SK-N-SH (cell line): ENCODE measurements at regions not wholly inside any gene's neighbourhood (a gene's known extent, or its start where the extent isn't known, plus 50 kb on each side); places are given as distances from the start of the nearest gene placed in this dataset.

Experiments used
- CTCF ChIA-PET: fragments of 300-600, 350-600 bp; formaldehyde crosslinking; extraction: SDS; loops from one replicate; lab custom pipeline; 2021; lab: Yijun Ruan, JAX
- POLR2A ChIA-PET: fragments of 350-600 bp; sonication (Branson Sonifier 250); formaldehyde crosslinking; extraction: SDS; loops from one replicate; lab custom pipeline; 2020; ENCODE audit warnings: antibody characterized with exemption, inconsistent platforms; lab: Yijun Ruan, JAX
- DNase-seq: peaks from one replicate; pipeline ENCODE4 v3.0.0; 2012
- H2AFZ ChIP-seq: fragments of 200-600 bp; sonication (generic); 2 replicates; pipeline ENCODE4 v1.8.1; 2016; ENCODE audit warnings: antibody characterized with exemption, mild to moderate bottlenecking, low read depth
- H3F3A ChIP-seq: fragments of 200-600 bp; sonication (generic); replicated peaks from 2 replicates; pipeline ENCODE3; 2016; ENCODE audit warnings: antibody characterized with exemption, mild to moderate bottlenecking; ENCODE audit not compliant: insufficient read depth
- H3K27ac ChIP-seq, 2 experiments: fragments of 200-500 bp in 1 of 2; fragments of 200-600 bp in 1 of 2; sonication (Bioruptor generic) in 1 of 2; sonication (generic), shearing (Covaris generic) in 1 of 2; 2 replicates each; pipeline versions ENCODE4 v1.5.1 to v1.6.1; 2014 to 2016; ENCODE audit warnings: low read depth in 2 of 2, inconsistent platforms in 1 of 2, low read length in 1 of 2, mild to moderate bottlenecking in 1 of 2, mixed read lengths in 1 of 2
- H3K27me3 ChIP-seq: fragments of 200-600 bp; sonication (generic), shearing (Covaris generic); 2 replicates; pipeline ENCODE4 v1.6.1; 2016; ENCODE audit warnings: mixed run types; ENCODE audit not compliant: insufficient read depth
- H3K36me3 ChIP-seq, 2 experiments: fragments of 200-500 bp in 1 of 2; fragments of 200-600 bp in 1 of 2; sonication (Bioruptor generic) in 1 of 2; sonication (generic) in 1 of 2; replicated peaks in 1 of 2; 2 replicates each; pipeline versions ENCODE3 to v1.5.1; 2014 to 2016; ENCODE audit warnings: low read length in 1 of 2, mild to moderate bottlenecking in 1 of 2; ENCODE audit not compliant: insufficient read depth in 2 of 2, control insufficient read depth in 1 of 2
- H3K4me1 ChIP-seq, 2 experiments: fragments of 200-500 bp in 1 of 2; fragments of 200-600 bp in 1 of 2; sonication (Bioruptor generic) in 1 of 2; sonication (generic), shearing (Covaris generic) in 1 of 2; 2 replicates each; pipeline versions ENCODE4 v1.5.1 to v1.6.1; 2014 to 2016; ENCODE audit warnings: low read depth in 1 of 2, low read length in 1 of 2, mixed run types in 1 of 2; ENCODE audit not compliant: insufficient read depth in 2 of 2, control insufficient read depth in 1 of 2
- H3K4me2 ChIP-seq: fragments of 200-600 bp; sonication (generic), shearing (Covaris generic); 2 replicates; pipeline ENCODE4 v1.6.1; 2017; ENCODE audit warnings: mixed run types
- H3K4me3 ChIP-seq, 2 experiments: fragments of 200-500 bp in 1 of 2; fragments of 200-600 bp in 1 of 2; sonication (Bioruptor generic) in 1 of 2; sonication (generic), shearing (Covaris generic) in 1 of 2; 2 replicates each; pipeline versions ENCODE4 v1.5.1 to v1.8.1; 2014 to 2016; ENCODE audit warnings: low read depth in 2 of 2, inconsistent platforms in 1 of 2, low read length in 1 of 2, mild to moderate bottlenecking in 1 of 2, mixed read lengths in 1 of 2, moderate library complexity in 1 of 2
- H3K79me2 ChIP-seq: fragments of 200-600 bp; sonication (generic); 2 replicates; pipeline ENCODE4 v1.8.1; 2017; ENCODE audit warnings: mild to moderate bottlenecking; ENCODE audit not compliant: insufficient read depth
- H3K9ac ChIP-seq: fragments of 200-600 bp; sonication (generic); 2 replicates; pipeline ENCODE4 v1.6.1; 2017; ENCODE audit warnings: mixed run types
- H3K9me2 ChIP-seq: fragments of 200-600 bp; sonication (generic); 2 replicates; pipeline ENCODE4 v1.6.1; 2017; ENCODE audit warnings: mixed run types
- H3K9me3 ChIP-seq: fragments of 200-600 bp; sonication (generic); 2 replicates; pipeline ENCODE4 v1.6.1; 2017; ENCODE audit warnings: mixed run types, mild to moderate bottlenecking, moderate library complexity
- H4K20me1 ChIP-seq: fragments of 200-600 bp; sonication (generic); 2 replicates; pipeline ENCODE4 v1.6.1; 2017; ENCODE audit warnings: mild to moderate bottlenecking, mixed run types; ENCODE audit not compliant: insufficient read depth
- CHD2 ChIP-seq: fragments of 150-350 bp; IDR thresholded peaks from 2 replicates; pipeline ENCODE4 v1.6.1; 2018; ENCODE audit warnings: low read length; ENCODE audit not compliant: partially characterized antibody
- FOSL2 ChIP-seq: IDR thresholded peaks from 2 replicates; pipeline ENCODE4 v1.4.0; 2012; ENCODE audit warnings: low read depth, mild to moderate bottlenecking, moderate library complexity, borderline replicate concordance
- MXI1 ChIP-seq: IDR thresholded peaks from 2 replicates; pipeline ENCODE4 v1.6.1; 2012; ENCODE audit warnings: mild to moderate bottlenecking, low read depth, low read length, improper control_type of control experiment
- NFIC ChIP-seq: IDR thresholded peaks from 2 replicates; pipeline ENCODE4 v1.4.0; 2012; ENCODE audit warnings: borderline replicate concordance
- POLR2AphosphoS5 ChIP-seq: IDR thresholded peaks from 2 replicates; pipeline ENCODE4 v1.6.1; 2012; ENCODE audit warnings: low read depth, low read length
- RAD21 ChIP-seq: IDR thresholded peaks from 2 replicates; pipeline ENCODE4 v1.6.1; 2012; ENCODE audit warnings: mild to moderate bottlenecking, low read length
- RFX5 ChIP-seq: IDR thresholded peaks from 2 replicates; pipeline ENCODE4 v1.6.1; 2012; ENCODE audit warnings: mild to moderate bottlenecking, improper control_type of control experiment, low read length
- RXRA ChIP-seq: IDR thresholded peaks from 2 replicates; pipeline ENCODE4 v1.4.0; 2012; ENCODE audit warnings: low read depth, mild to moderate bottlenecking, borderline replicate concordance
- SIN3A ChIP-seq: IDR thresholded peaks from 2 replicates; pipeline ENCODE4 v1.6.1; 2012; ENCODE audit warnings: low read depth, mild to moderate bottlenecking, low read length, moderate library complexity, borderline replicate concordance
- TAF1 ChIP-seq: IDR thresholded peaks from 2 replicates; pipeline ENCODE4 v1.6.1; 2012; ENCODE audit warnings: low read depth, mild to moderate bottlenecking, low read length, moderate library complexity, borderline replicate concordance
- TCF12 ChIP-seq: IDR thresholded peaks from 2 replicates; pipeline ENCODE4 v1.4.0; 2012
- TEAD4 ChIP-seq: IDR thresholded peaks from 2 replicates; pipeline ENCODE4 v1.4.0; 2012; ENCODE audit warnings: mild to moderate bottlenecking, borderline replicate concordance; ENCODE audit not compliant: insufficient read depth
- WGBS: methylation state at CpG from one replicate; pipeline ENCODE4 v1.1.6; 2017; ENCODE audit warnings: low lambda C conversion rate; 5-methylcytosine and 5-hydroxymethylcytosine counted together
- TF ChIP-seq, protein P1 (sequence below): IDR thresholded peaks from 2 replicates; pipeline ENCODE4 v1.4.0; 2012; ENCODE audit warnings: low read depth
- TF ChIP-seq, protein P2 (sequence below): fragments of 150-350 bp; IDR thresholded peaks from 2 replicates; pipeline ENCODE4 v1.6.1; 2016; ENCODE audit warnings: mild to moderate bottlenecking, low read depth, low read length
- TF ChIP-seq, protein P3 (sequence below): fragments of 200-600 bp; sonication (generic); IDR thresholded peaks from 2 replicates; pipeline ENCODE4 v1.6.1; 2017; ENCODE audit warnings: antibody characterized with exemption, mild to moderate bottlenecking, moderate library complexity

DNA sequence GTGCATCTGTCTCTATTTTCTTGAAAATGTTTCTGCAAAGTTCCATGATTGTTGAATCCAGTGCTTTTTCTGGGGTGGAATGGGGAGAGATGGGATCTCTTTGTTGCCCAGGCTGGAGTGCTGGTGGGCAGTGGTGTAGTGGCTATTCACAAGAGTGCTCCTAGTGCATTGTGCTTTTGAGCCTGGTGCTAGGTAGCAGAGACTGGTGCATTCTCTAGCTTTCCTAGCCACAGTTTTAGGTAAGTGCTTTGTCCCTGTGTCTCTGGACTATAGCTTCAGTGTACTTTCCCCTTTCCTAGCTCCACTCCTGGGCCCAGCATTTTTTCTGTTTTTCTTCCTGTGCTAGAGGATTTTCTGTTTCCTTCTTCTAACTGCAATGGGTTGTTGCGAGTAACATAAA lies 825.6 kb downstream of the SLITRK6 start:
- H2AFZ ChIP-seq, result no peak overlapping the region
- no peaks in the 10 kb centered on the region for H3K9me2 ChIP-seq
- no peak for DNase-seq
- H3K27me3 ChIP-seq, result no peaks in the 10 kb centered on the region
- no peaks in the 10 kb centered on the region for H4K20me1 ChIP-seq
- WGBS, result 96% methylated on average over 1 of the region's 1 CpG
- CTCF ChIA-PET, result no interaction called here
- H3K9me3 ChIP-seq, result no peaks in the 10 kb centered on the region
- no peak overlapping the region for H3K4me3 ChIP-seq
- H3K79me2 ChIP-seq, result no peaks in the 10 kb centered on the region
- H3K4me1 ChIP-seq, result peaks cover 0 to 5% of the 10 kb centered on the region in 2 experiments; a peak in 2 of 4 replicates
- no peak for TF ChIP-seq NFIC
- TF ChIP-seq RAD21, result no peak
- TF ChIP-seq, protein P1, sequence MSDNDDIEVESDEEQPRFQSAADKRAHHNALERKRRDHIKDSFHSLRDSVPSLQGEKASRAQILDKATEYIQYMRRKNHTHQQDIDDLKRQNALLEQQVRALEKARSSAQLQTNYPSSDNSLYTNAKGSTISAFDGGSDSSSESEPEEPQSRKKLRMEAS, result no peak
- no peaks in the 10 kb centered on the region for H3F3A ChIP-seq
- no peaks in the 10 kb centered on the region for H3K36me3 ChIP-seq
- H3K4me2 ChIP-seq, result no peak overlapping the region
- H3K27ac ChIP-seq, result no peak overlapping the region
- POLR2A ChIA-PET, result no interaction called here
- H3K9ac ChIP-seq, result no peak overlapping the region

DNA sequence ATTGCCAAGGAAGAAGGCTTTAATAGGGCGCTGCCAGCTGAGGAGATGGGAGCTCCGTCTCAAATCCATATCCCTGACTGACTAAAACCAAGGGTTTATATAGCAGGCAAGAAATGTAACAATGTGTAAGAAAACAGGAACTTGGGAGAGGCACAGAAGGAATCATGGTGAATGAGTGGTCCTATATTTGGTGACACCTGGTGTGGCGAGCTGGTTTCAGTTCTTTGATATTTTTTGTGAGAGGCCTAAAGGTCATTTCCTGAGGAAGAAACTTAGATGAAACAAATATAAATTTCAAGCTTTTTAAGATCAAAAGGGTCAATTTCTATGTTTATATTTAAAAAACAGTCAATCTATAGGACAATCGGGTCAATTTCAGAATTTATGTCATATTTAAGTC lies 826.3 kb downstream of the SLITRK6 start:
- Histone ChIP-seq H4K20me1 (no peaks in the 10 kb centered on the region), H3K9me3 (no peaks in the 10 kb centered on the region), H3K79me2 (no peaks in the 10 kb centered on the region), H2AFZ (no peak overlapping the region), H3K9ac (no peak overlapping the region), H3K4me3 (no peak overlapping the region), H3K4me1 (no peaks in the 10 kb centered on the region), H3K4me2 (no peak overlapping the region), H3K9me2 (no peaks in the 10 kb centered on the region), H3K27me3 (no peaks in the 10 kb centered on the region), H3F3A (no peaks in the 10 kb centered on the region), H3K27ac (no peak overlapping the region), H3K36me3 (no peaks in the 10 kb centered on the region)
- POLR2A ChIA-PET, result no interaction called here
- 89% methylated on average over 4 of the region's 4 CpGs for WGBS
- TF ChIP-seq TEAD4 (no peak), FOSL2 (no peak), TAF1 (no peak), MXI1 (no peak), RFX5 (no peak), CHD2 (no peak), POLR2AphosphoS5 (no peak)
- TF ChIP-seq, protein P2, sequence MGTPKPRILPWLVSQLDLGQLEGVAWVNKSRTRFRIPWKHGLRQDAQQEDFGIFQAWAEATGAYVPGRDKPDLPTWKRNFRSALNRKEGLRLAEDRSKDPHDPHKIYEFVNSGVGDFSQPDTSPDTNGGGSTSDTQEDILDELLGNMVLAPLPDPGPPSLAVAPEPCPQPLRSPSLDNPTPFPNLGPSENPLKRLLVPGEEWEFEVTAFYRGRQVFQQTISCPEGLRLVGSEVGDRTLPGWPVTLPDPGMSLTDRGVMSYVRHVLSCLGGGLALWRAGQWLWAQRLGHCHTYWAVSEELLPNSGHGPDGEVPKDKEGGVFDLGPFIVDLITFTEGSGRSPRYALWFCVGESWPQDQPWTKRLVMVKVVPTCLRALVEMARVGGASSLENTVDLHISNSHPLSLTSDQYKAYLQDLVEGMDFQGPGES, result no peak
- CTCF ChIA-PET, result interaction anchor here (0.6 kb wide), 1 partner anchor 319 kb away, joined by 3 read pairs; no protein-coding TSS in a partner anchor
- no peak for DNase-seq

DNA sequence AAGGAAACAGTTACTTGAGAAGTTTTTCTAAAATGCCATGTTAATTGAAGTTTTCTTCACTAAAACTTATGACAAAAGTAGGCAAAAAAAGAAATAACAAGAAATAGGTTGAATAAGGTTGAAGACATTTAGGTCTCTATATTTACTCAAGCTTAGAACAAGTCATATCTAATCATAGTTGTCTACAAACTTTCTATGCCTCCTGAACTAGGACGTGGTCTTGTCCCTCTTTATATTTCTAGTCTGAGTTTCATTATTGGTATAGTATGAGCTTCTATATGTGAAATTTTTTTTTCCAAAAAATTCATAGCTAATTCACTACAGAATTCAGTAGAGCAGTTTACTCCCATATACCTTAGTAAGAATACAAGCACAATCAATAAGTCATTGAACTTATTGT lies 836.4 kb downstream of the SLITRK6 start:
- H4K20me1 ChIP-seq, result no peaks in the 10 kb centered on the region
- WGBS, result 63% methylated on average over 1 of the region's 1 CpG
- ChIA-PET CTCF (no interaction called here), POLR2A (no interaction called here)
- H3K27me3 ChIP-seq, result no peaks in the 10 kb centered on the region
- H3K9ac ChIP-seq, result no peak overlapping the region
- peaks cover 0 to 7% of the 10 kb centered on the region in 2 experiments; a peak in 2 of 4 replicates for H3K4me1 ChIP-seq
- no peaks in the 10 kb centered on the region for H3K9me3 ChIP-seq
- H2AFZ ChIP-seq, result no peak overlapping the region; the same call in 1 of the 2 replicates
- H3K9me2 ChIP-seq, result no peaks in the 10 kb centered on the region
- H3K4me2 ChIP-seq, result no peak overlapping the region
- DNase-seq, result no peak
- no peaks in the 10 kb centered on the region for H3K36me3 ChIP-seq
- no peaks in the 10 kb centered on the region for H3F3A ChIP-seq
- no peaks in the 10 kb centered on the region for H3K79me2 ChIP-seq
- no peak overlapping the region for H3K4me3 ChIP-seq
- no peak for TF ChIP-seq TCF12
- TF ChIP-seq RXRA, result no peak
- TF ChIP-seq SIN3A, result no peak
- TF ChIP-seq, protein P3, sequence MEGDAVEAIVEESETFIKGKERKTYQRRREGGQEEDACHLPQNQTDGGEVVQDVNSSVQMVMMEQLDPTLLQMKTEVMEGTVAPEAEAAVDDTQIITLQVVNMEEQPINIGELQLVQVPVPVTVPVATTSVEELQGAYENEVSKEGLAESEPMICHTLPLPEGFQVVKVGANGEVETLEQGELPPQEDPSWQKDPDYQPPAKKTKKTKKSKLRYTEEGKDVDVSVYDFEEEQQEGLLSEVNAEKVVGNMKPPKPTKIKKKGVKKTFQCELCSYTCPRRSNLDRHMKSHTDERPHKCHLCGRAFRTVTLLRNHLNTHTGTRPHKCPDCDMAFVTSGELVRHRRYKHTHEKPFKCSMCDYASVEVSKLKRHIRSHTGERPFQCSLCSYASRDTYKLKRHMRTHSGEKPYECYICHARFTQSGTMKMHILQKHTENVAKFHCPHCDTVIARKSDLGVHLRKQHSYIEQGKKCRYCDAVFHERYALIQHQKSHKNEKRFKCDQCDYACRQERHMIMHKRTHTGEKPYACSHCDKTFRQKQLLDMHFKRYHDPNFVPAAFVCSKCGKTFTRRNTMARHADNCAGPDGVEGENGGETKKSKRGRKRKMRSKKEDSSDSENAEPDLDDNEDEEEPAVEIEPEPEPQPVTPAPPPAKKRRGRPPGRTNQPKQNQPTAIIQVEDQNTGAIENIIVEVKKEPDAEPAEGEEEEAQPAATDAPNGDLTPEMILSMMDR, result no peak
- TF ChIP-seq POLR2AphosphoS5, result no peak
- H3K27ac ChIP-seq, result no peak overlapping the region
